Left ventricle myocardium inferior (tissue), 1 donor: ENCODE measurements at regions not wholly inside any gene's neighbourhood (a gene's known extent, or its start where the extent isn't known, plus 50 kb on each side); places are given as distances from the start of the nearest gene placed in this dataset.

ENCODE experiments used
- DNase-seq: peaks from one replicate; pipeline ENCODE4 v3.0.0-alpha.2; 2020
- H3K27ac ChIP-seq: fragments of 200-600 bp; replicated peaks from 2 replicates; pipeline ENCODE4 v1.8.0; 2021
- H3K27me3 ChIP-seq: fragments of 200-600 bp; 2 replicates; pipeline ENCODE4 v1.8.0; 2021; ENCODE audit warnings: low read depth
- H3K36me3 ChIP-seq: fragments of 200-600 bp; 2 replicates; pipeline ENCODE4 v1.8.0; 2021
- H3K4me1 ChIP-seq: fragments of 200-600 bp; 2 replicates; pipeline ENCODE4 v1.8.0; 2021
- H3K4me3 ChIP-seq: fragments of 200-600 bp; 2 replicates; pipeline ENCODE4 v1.8.0; 2021; ENCODE audit warnings: mild to moderate bottlenecking, moderate library complexity
- H3K9me3 ChIP-seq: fragments of 200-600 bp; replicated peaks from 2 replicates; pipeline ENCODE4 v1.8.0; 2021
- CTCF ChIP-seq: fragments of 200-600 bp; IDR thresholded peaks from 2 replicates; pipeline ENCODE4 v1.8.0; 2021; ENCODE audit warnings: antibody characterized with exemption, mild to moderate bottlenecking, borderline replicate concordance
- intact Hi-C: fragments of 100-400 bp; cut with micrococcal nuclease; formaldehyde crosslinking; loops from one replicate; pipeline ENCODE4 v1.11.0; 2022
- donor health status: DM: no; HTN: yes; CAD: no; lungs with severe emphysema.

DNA sequence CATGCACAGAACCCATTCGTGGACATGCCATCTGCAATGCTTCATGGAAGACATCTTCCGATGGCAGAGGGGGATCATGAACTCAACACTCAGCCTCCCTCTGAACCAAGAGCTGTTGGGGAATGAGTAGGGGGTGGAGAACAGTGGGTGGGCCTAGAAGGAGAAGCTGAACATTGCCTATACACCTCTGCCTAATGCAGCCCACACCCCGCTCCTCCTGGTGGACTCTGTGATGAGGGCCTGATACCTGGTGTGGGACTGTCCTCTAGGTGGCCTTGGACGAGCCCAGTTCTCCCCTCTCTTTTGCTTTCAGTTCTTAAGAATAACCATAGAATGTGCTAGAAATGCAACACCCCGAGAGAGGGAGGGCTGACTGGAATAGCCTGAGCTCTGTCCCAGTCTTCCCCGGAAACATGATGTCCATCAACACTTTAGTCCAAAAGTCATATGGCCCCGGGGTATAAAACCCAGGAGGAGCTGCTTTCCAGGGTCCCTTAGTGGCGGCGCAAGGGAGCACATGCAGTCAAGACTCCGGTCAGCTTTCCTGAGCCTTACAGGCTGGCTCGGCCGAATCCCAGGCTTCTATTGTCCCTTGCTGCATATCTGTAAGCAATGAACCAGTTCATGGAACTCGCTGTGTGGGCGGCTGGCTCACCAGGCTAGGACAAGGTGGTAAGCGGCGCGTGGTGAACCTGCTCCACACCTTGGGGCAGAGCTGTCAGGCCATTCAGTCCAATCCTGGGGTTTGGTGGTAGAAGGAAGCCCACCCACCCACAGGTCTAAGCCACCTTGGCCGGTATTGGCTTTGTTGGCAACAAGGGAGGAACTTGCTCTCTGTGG is 216.9 kb downstream of the CTTN start:
- DNase-seq, result no peak
- Histone ChIP-seq H3K4me1 (peaks cover 10% of the 10 kb centered on the region), H3K27ac (no peak overlapping the region), H3K27me3 (peaks cover 46% of the 10 kb centered on the region), H3K9me3 (peaks cover 18% of the 10 kb centered on the region), H3K36me3 (no peaks in the 10 kb centered on the region), H3K4me3 (no peak overlapping the region)
- intact Hi-C loops, result no loop called here
- TF ChIP-seq CTCF, result no peak

DNA sequence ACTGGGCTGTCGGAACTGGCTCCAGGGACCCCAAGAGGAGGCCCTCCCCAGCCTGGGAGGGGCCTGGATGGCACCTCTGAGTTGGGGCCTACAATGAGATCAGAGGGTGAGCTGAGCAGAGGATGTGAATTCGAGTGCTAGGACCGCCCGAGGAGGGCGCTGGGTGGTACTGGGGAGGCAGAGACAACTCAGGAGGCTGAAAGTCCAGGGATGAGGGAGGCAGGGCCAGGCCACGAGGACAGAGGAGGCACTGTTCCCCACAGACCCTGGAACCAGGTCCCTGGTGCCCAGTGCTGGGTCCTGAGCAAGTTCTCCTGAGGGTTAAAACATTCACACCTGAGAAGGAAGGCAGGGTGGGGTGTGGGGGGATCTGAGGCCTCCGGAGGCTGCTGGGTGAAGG is 218.0 kb downstream of the CTTN start:
- Histone ChIP-seq H3K36me3 (no peaks in the 10 kb centered on the region), H3K27me3 (peaks cover 50% of the 10 kb centered on the region), H3K4me1 (peaks cover 1% of the 10 kb centered on the region), H3K27ac (no peak overlapping the region), H3K9me3 (peaks cover 22% of the 10 kb centered on the region), H3K4me3 (no peak overlapping the region)
- DNase-seq, result no peak
- TF ChIP-seq CTCF, result no peak
- intact Hi-C loops, result no loop called here

- Histone ChIP-seq H3K36me3 (no peaks in the 10 kb centered on the region), H3K4me1 (no peaks in the 10 kb centered on the region), H3K9me3 (peaks cover 22% of the 10 kb centered on the region), H3K27ac (no peak overlapping the region), H3K27me3 (peaks cover 50% of the 10 kb centered on the region), H3K4me3 (no peak overlapping the region)
- TF ChIP-seq CTCF, result no peak
- intact Hi-C loops, result no loop called here
- DNase-seq, result no peak
Observed at GRCh38 chr11:70616938-70617654, 218.8 kb downstream of the CTTN start.

DNA sequence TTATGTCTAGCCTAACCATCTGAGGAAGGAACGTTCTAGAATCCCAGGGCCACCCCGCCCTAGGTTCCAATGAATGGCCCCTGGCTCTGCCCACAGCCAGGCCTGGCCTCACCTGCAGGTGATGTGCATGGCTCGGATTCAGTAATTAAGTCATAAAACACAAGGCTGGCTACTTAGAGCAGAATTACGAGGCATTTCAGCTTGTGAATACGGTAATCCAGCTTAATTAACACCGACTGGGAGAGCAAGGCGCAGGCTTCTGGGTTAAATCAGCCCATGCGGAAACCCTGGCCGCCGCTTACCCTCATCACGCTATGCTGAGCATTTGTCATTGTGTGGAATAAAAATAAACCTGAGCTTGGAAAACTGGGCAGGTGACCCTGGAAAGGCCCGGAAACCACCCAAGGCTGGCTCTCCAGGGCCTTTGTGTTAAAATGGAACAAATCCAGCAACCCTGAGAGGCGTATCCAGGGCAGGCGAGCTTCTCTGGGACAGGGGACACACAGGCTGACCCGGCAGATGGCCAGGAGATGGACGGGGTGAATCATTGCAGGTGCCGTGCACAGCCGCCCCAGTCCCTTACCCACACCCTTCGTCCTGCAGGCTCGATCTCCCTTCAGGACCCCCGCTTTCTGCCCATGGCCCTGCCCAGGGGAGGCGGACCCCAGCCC is 220.2 kb downstream of the CTTN start:
- TF ChIP-seq CTCF, result no peak
- no peak overlapping the region for H3K4me3 ChIP-seq
- H3K27me3 ChIP-seq, result peaks cover 49% of the 10 kb centered on the region
- H3K36me3 ChIP-seq, result no peaks in the 10 kb centered on the region
- H3K9me3 ChIP-seq, result peaks cover 22% of the 10 kb centered on the region
- DNase-seq, result no peak
- no peak overlapping the region for H3K27ac ChIP-seq
- H3K4me1 ChIP-seq, result no peaks in the 10 kb centered on the region
- intact Hi-C loops, result no loop called here

DNA sequence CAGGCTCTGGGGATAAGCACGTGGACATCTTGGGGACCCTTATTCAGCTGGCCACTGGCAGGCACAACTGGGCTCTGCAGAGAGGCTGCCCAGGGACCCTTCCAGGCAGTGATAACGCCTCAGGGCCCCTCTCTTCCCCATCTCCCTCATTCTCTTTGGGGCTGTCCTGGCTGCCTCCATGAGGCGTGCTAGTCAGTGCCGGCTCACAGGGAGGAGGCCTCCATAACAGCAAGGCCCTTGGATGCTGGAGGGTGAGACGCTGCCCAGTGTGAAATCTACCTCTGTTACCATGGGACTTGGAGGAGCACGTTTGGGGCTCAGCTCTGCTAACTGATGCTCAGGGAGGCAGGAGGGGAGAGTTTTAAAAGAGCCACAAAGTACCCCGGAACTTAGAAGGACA is 221.3 kb downstream of the CTTN start:
- DNase-seq, result no peak
- H3K9me3 ChIP-seq, result peaks cover 22% of the 10 kb centered on the region
- peaks cover 49% of the 10 kb centered on the region for H3K27me3 ChIP-seq
- TF ChIP-seq CTCF, result no peak
- H3K36me3 ChIP-seq, result no peaks in the 10 kb centered on the region
- H3K4me3 ChIP-seq, result no peak overlapping the region
- H3K27ac ChIP-seq, result no peak overlapping the region
- intact Hi-C loops, result no loop called here
- no peaks in the 10 kb centered on the region for H3K4me1 ChIP-seq
